AG09309 (cell line): ENCODE measurements at regions not wholly inside any gene's neighbourhood (a gene's known extent, or its start where the extent isn't known, plus 50 kb on each side); places are given as distances from the start of the nearest gene placed in this dataset.
"Not testable (repeated sequence)": the region's sequence is repeated elsewhere in the genome, so short reads cannot be mapped to it uniquely, and the experiment has no call there.

Experiments
- DNase-seq: peaks from one replicate; pipeline ENCODE4 v3.0.0-alpha.2; 2010; ENCODE audit warnings: low read depth
- H3K4me3 ChIP-seq: 2 replicates; pipeline ENCODE4 v1.5.1; 2011; ENCODE audit warnings: mild to moderate bottlenecking, low read depth, low read length, moderate library complexity; ENCODE audit not compliant: control insufficient read depth
- CTCF ChIP-seq: IDR thresholded peaks from 2 replicates; pipeline ENCODE4 v1.5.1; 2011; ENCODE audit warnings: mild to moderate bottlenecking, low read depth, low read length, inconsistent platforms; ENCODE audit not compliant: insufficient read depth, control insufficient read depth; ENCODE audit errors: missing control alignments

- no peak overlapping the region for H3K4me3 ChIP-seq
- no peak for TF ChIP-seq CTCF
- DNase-seq = no peak
Observed at GRCh38 chr12:83465632-83466031, 778.9 kb downstream of the TMTC2 start.

GRCh38 chr12:83462419-83462818 is 775.7 kb downstream of the TMTC2 start:
- no peak overlapping the region for H3K4me3 ChIP-seq
- DNase-seq = no peak
- TF ChIP-seq CTCF = no peak

GRCh38 chr12:83461336-83461935 is 774.7 kb downstream of the TMTC2 start:
- peak; percentile 1 for DNase-seq
- no peak overlapping the region for H3K4me3 ChIP-seq
- no peak for TF ChIP-seq CTCF

GRCh38 chr12:83451189-83451588 is 764.5 kb downstream of the TMTC2 start:
- no peak for TF ChIP-seq CTCF
- no peak for DNase-seq
- no peak overlapping the region for H3K4me3 ChIP-seq

GRCh38 chr12:83434600-83434999 is 747.9 kb downstream of the TMTC2 start:
- TF ChIP-seq CTCF = no peak
- no peak for DNase-seq
- no peak overlapping the region for H3K4me3 ChIP-seq

- no peak for DNase-seq
- no peak for TF ChIP-seq CTCF
- no peak overlapping the region for H3K4me3 ChIP-seq
Observed at GRCh38 chr12:83432176-83432719, 745.5 kb downstream of the TMTC2 start.

GRCh38 chr12:83427586-83428136 is 741.0 kb downstream of the TMTC2 start:
- H3K4me3 ChIP-seq, DNase-seq: not testable (repeated sequence)
